Transverse colon (tissue), 3 donors: ENCODE measurements at regions not wholly inside any gene's neighbourhood (a gene's known extent, or its start where the extent isn't known, plus 50 kb on each side); places are given as distances from the start of the nearest gene placed in this dataset.

Source experiments
- CTCF ChIP-seq, 5 experiments: fragments of 200-600 bp in 3 of 5; fragments of 450-650 bp in 2 of 5; sonication (generic) in 3 of 5; IDR thresholded peaks; 1 replicate in 2 of 5; 2 replicates in 3 of 5; pipeline ENCODE4 v1.5.1; 2016 to 2017; ENCODE audit warnings: antibody characterized with exemption in 5 of 5, inconsistent platforms in 3 of 5, mild to moderate bottlenecking in 2 of 5, moderate library complexity in 1 of 5
- POLR2A ChIP-seq: fragments of 450-650 bp; IDR thresholded peaks from one replicate; pipeline ENCODE4 v1.6.1; 2016; ENCODE audit warnings: antibody characterized with exemption, mild to moderate bottlenecking, moderate library complexity

GRCh38 chr10:27399871-27400270 is 104.2 kb upstream of the RAB18 start:
- no peak for TF ChIP-seq POLR2A
- no peak for TF ChIP-seq CTCF (IDR thresholded peaks at IDR 0.05)
